GM12865 (cell line): ENCODE measurements at regions not wholly inside any gene's neighbourhood (a gene's known extent, or its start where the extent isn't known, plus 50 kb on each side); places are given as distances from the start of the nearest gene placed in this dataset.
A peak's percentile ranks its signal among the peaks of the same experiment; 100 is the strongest.

Experiments
- DNase-seq: peaks from one replicate; pipeline ENCODE4 v3.0.0; 2010; ENCODE audit warnings: low read depth
- H3K4me3 ChIP-seq: 2 replicates; pipeline ENCODE4 v1.5.1; 2011; ENCODE audit warnings: mild to moderate bottlenecking, low read depth, low read length, control low read depth
- TF ChIP-seq, protein P1 (sequence below): IDR thresholded peaks from 2 replicates; pipeline ENCODE4 v1.5.1; 2011; ENCODE audit warnings: low read length, control low read depth, low read depth, inconsistent platforms; ENCODE audit not compliant: insufficient read depth; ENCODE audit errors: missing control alignments

DNA sequence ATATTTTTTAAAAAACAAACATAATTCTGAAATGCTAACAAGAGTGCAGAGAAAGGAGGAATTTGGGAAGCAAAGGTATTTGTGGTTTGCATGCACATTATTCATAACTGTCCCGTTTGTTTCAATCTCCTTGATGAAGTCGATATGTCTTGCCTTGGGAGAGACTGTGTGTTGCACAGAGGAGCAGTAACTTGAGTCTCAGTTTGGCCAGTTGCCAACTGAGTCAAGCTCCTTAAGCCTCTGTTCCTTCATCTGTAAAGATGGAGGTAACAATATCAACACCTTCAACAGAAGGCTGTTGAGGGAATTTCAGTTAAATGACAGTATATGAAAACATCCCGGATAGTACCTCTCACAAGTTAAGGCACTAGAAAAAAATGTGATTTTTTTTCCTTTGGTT is 226.2 kb downstream of the ASXL3 start:
- DNase-seq, result no peak
- TF ChIP-seq, protein P1, sequence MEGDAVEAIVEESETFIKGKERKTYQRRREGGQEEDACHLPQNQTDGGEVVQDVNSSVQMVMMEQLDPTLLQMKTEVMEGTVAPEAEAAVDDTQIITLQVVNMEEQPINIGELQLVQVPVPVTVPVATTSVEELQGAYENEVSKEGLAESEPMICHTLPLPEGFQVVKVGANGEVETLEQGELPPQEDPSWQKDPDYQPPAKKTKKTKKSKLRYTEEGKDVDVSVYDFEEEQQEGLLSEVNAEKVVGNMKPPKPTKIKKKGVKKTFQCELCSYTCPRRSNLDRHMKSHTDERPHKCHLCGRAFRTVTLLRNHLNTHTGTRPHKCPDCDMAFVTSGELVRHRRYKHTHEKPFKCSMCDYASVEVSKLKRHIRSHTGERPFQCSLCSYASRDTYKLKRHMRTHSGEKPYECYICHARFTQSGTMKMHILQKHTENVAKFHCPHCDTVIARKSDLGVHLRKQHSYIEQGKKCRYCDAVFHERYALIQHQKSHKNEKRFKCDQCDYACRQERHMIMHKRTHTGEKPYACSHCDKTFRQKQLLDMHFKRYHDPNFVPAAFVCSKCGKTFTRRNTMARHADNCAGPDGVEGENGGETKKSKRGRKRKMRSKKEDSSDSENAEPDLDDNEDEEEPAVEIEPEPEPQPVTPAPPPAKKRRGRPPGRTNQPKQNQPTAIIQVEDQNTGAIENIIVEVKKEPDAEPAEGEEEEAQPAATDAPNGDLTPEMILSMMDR, result no peak
- no peak overlapping the region for H3K4me3 ChIP-seq

DNA sequence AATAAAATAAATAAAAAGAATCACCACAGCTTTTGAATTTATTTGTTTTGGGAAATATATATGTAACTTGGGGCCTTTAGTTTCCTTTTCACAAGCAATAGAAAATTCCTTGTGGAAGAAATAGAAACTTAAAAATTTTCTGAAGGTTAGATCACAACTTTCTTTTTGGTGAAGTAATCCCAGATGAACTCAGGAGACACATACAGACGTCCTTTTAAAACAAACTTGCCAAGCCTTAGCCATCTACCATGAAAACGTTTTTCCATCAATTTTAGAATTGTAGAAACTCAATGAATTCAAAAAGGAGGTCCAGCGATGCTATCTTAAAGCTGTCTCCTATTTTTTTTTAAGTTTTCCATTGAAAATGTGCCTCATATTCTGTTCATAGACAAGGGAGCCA is 225.6 kb downstream of the ASXL3 start:
- no peak for DNase-seq
- TF ChIP-seq, protein P1, result no peak
- no peak overlapping the region for H3K4me3 ChIP-seq

DNA sequence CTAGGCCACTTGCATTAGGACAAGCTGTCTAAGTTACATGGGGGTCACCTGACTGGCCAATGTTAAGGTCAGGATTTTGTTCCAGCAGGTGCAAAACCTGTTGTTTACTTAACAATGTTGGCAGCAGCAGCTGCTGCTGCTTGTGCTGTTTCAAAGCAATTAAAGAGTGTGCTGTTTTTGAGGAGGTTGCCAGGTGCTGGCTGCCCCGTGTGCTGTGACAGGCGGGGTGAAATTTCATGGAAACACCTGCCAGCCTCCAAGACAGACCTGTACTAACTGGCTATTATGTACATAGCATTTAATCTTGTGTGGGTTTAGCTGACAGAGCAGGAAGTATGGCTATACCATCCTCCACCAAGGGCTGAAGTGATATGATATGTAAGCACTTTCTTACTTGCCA is 224.9 kb downstream of the ASXL3 start:
- TF ChIP-seq, protein P1, result no peak
- peak; percentile 4 for DNase-seq
- no peak overlapping the region for H3K4me3 ChIP-seq
